Testis (tissue), 2 donors: ENCODE measurements at regions not wholly inside any gene's neighbourhood (a gene's known extent, or its start where the extent isn't known, plus 50 kb on each side); places are given as distances from the start of the nearest gene placed in this dataset.
"Not testable (repeated sequence)": the region's sequence is repeated elsewhere in the genome, so short reads cannot be mapped to it uniquely, and the experiment has no call there.

Experiments used
- DNase-seq: peaks from one replicate; pipeline ENCODE4 v3.0.0-alpha.2; 2019
- H3K27ac ChIP-seq, 2 donors: fragments of 200-600 bp; sonication (generic); one replicate each; pipeline ENCODE4 v1.5.1; 2019
- H3K27me3 ChIP-seq: fragments of 200-600 bp; sonication (generic); one replicate; pipeline ENCODE4 v1.5.1; 2019
- H3K36me3 ChIP-seq: fragments of 200-600 bp; sonication (generic); one replicate; pipeline ENCODE4 v1.5.1; 2017; ENCODE audit warnings: low read depth; ENCODE audit errors: missing control alignments
- H3K4me1 ChIP-seq: fragments of 200-600 bp; sonication (generic); one replicate; pipeline ENCODE4 v1.5.1; 2019
- H3K4me3 ChIP-seq, 2 donors: fragments of 200-600 bp; sonication (generic); one replicate each; pipeline ENCODE4 v1.5.1; 2017 to 2019
- H3K9me3 ChIP-seq: fragments of 200-600 bp; sonication (generic); one replicate; pipeline ENCODE4 v1.5.1; 2017
- POLR2A ChIP-seq: fragments of 450-650 bp; IDR thresholded peaks from one replicate; pipeline ENCODE4 v1.6.1; 2017; ENCODE audit warnings: antibody characterized with exemption, mild to moderate bottlenecking, moderate library complexity
- WGBS, 2 donors: methylation state at CpG; one replicate each; pipeline ENCODE4 v1.1.5; 2018; 5-methylcytosine and 5-hydroxymethylcytosine counted together
- intact Hi-C: fragments of 100-400 bp; cut with DNase I; formaldehyde crosslinking; loops from one replicate; pipeline ENCODE4 v1.15.1; 2023; ENCODE audit warnings: low total_unique reads
- TF ChIP-seq, protein P1 (sequence below), 3 experiments: fragments of 450-650 bp in 2 of 3; fragments of 200-600 bp in 1 of 3; sonication (generic) in 1 of 3; IDR thresholded peaks; one replicate each; pipeline ENCODE4 v1.5.1; 2016 to 2019; ENCODE audit warnings: antibody characterized with exemption in 3 of 3, mild to moderate bottlenecking in 2 of 3, moderate library complexity in 1 of 3

DNA sequence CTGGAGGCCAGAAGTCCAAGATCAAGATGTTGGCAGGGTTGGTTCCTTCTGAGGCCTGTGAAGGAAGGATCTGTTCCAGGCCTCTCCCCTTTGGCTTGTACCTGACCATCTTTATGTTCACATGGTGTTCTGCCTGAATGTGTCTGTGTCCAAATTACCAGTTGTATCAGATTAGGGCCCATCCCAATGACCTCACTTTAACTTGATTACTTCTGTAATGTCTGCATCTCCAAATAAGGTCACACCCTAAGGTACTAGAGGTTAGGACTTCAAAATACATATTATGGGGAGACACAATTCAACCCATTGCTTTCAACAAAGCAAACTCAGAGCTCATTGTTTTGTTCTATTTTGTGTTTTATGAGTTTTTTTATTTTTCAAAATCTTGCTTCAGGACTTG, 75.7 kb downstream of the TNFAIP3 start:
- no peak for DNase-seq
- Histone ChIP-seq H3K9me3 (no peaks in the 10 kb centered on the region), H3K4me3 (no peak overlapping the region), H3K27me3 (no peaks in the 10 kb centered on the region), H3K36me3 (no peaks in the 10 kb centered on the region), H3K27ac (no peak overlapping the region), H3K4me1 (no peaks in the 10 kb centered on the region)
- intact Hi-C loops: no loop called here
- TF ChIP-seq, protein P1, sequence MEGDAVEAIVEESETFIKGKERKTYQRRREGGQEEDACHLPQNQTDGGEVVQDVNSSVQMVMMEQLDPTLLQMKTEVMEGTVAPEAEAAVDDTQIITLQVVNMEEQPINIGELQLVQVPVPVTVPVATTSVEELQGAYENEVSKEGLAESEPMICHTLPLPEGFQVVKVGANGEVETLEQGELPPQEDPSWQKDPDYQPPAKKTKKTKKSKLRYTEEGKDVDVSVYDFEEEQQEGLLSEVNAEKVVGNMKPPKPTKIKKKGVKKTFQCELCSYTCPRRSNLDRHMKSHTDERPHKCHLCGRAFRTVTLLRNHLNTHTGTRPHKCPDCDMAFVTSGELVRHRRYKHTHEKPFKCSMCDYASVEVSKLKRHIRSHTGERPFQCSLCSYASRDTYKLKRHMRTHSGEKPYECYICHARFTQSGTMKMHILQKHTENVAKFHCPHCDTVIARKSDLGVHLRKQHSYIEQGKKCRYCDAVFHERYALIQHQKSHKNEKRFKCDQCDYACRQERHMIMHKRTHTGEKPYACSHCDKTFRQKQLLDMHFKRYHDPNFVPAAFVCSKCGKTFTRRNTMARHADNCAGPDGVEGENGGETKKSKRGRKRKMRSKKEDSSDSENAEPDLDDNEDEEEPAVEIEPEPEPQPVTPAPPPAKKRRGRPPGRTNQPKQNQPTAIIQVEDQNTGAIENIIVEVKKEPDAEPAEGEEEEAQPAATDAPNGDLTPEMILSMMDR (IDR thresholded peaks at IDR 0.05): no peak
- TF ChIP-seq POLR2A: no peak

DNA sequence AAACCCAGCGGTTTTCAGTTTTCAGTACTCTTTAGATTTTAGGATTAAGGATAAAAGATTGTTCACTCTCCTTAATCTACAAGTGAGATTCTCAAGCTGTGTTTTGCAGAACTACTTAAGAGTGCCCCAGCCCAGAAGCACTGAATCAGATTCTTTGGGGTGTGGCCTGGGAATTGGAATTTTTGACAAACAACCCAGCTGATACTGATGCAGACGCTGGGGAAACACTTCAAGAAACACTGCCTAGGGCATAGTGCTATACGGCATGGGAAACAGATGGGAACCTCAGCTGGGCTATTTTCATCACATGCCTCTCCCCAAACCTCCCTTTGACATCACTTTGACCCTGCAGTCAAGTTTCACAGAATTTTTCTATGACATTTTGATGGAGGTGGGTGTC, 77.3 kb downstream of the TNFAIP3 start:
- H3K36me3 ChIP-seq, H3K4me1 ChIP-seq, intact Hi-C loops, H3K4me3 ChIP-seq, DNase-seq, H3K9me3 ChIP-seq, H3K27me3 ChIP-seq, H3K27ac ChIP-seq: not testable (repeated sequence)
- WGBS, 2 donors: 59 to 63% methylated on average over 3 of the region's 3 CpGs

DNA sequence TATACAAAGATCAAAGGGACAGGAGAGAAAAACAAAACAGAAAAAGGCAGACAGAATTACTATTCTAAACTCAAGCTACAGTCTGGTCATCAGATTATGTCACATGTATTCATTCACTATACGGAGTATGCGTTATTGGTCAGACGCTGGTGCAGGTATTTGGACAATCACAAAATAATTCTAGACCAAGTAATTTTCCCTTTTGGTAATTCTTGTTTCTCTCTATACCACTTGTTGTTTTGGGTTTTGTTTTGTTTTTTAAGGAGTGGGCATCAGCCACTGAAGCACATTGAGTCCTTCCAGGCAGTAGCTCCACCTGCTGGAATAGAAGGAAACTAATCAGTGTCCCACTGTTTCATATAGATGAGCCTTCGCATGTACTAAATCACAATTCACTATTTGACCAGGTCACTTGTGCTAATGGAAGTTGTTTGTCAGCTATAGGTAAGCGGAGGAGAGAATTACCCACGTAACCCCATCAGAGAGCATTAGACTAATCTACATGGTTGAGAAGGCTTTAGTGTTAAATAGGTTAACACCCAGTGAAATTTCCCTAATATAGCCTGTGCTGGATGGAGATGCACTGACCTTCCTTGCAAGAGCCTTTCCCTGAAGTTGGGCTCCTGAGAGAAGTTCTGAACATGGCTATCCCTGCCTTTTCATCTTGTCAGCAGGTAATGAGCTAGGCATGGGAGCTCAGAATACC, 77.9 kb downstream of the TNFAIP3 start:
- Histone ChIP-seq H3K27me3 (no peaks in the 10 kb centered on the region), H3K4me3 (no peak overlapping the region), H3K4me1 (no peaks in the 10 kb centered on the region), H3K27ac (no peak overlapping the region), H3K36me3 (no peaks in the 10 kb centered on the region), H3K9me3 (no peaks in the 10 kb centered on the region)
- no peak for DNase-seq
- 71 to 72% methylated on average over 6 of the region's 6 CpGs for WGBS, 2 donors
- intact Hi-C loops: no loop called here
- TF ChIP-seq, protein P1 (IDR thresholded peaks at IDR 0.05): peak; percentile 66 to 69 (median 68)
- no peak for TF ChIP-seq POLR2A

DNA sequence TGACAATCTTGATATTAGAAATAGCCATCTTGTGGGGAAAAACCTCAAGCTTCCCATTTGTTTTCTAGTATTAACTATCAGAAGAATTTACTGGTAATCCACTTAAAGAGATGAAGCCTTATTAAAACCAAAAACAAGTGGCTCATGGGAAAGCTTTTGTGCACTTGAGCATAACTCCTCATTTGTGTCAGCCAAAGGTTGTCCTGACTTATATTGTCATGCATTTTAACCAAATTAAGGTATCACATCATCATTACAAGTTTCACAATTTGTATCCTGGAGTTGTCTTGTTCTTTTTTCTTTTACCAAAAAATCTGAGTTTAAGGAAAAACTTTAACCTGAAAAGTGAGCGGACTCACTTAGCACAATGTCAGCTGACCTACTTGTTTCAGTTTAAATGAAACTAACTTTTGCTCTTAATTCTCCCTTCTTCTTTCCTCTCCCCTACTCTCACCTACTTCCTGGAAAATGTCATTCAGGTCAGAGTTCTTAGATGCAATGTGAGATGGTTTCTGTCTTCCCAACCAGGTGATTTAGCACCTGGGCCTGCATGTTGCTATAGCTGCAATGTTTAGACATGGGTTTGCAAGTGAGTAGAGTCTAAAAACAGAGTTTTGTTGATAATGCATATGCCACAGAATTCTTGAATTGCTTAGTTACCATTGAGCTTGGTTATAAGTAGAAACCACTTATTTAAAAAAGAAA, 82.8 kb downstream of the TNFAIP3 start:
- TF ChIP-seq, protein P1 (IDR thresholded peaks at IDR 0.05): no peak
- TF ChIP-seq POLR2A: no peak
- DNase-seq: no peak
- intact Hi-C loops: no loop called here
- no peaks in the 10 kb centered on the region for H3K27me3 ChIP-seq
- 95 to 100% methylated on average over 1 of the region's 1 CpG for WGBS, 2 donors
- H3K4me3 ChIP-seq: no peak overlapping the region
- H3K4me1 ChIP-seq: no peaks in the 10 kb centered on the region
- H3K27ac ChIP-seq: no peak overlapping the region
- H3K36me3 ChIP-seq: no peaks in the 10 kb centered on the region
- no peaks in the 10 kb centered on the region for H3K9me3 ChIP-seq

DNA sequence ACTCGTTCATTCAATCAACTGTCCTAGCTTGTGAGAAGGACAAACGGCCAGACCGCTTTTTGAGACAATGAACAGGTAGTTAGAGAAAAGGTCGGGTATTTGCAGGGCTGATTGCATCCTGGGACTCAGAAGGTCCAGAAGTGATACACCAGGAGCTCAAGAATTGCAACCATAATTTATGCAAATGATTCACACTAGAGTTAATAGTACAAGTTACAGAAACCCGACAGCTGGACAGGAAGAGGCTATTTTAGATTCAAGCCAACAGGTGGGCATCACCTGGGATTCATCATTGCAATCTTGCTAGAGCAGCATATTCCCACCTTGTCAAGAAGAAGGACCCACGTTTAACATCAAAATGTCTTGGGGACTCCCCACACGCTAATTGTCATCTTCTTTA, 83.5 kb downstream of the TNFAIP3 start:
- H3K27ac ChIP-seq: no peak overlapping the region
- H3K27me3 ChIP-seq: no peaks in the 10 kb centered on the region
- no peak for DNase-seq
- 91 to 94% methylated on average over 7 of the region's 7 CpGs for WGBS, 2 donors
- H3K9me3 ChIP-seq: no peaks in the 10 kb centered on the region
- TF ChIP-seq POLR2A: no peak
- TF ChIP-seq, protein P1 (IDR thresholded peaks at IDR 0.05): no peak
- H3K36me3 ChIP-seq: no peaks in the 10 kb centered on the region
- H3K4me3 ChIP-seq: no peak overlapping the region
- H3K4me1 ChIP-seq: no peaks in the 10 kb centered on the region
- intact Hi-C loops: no loop called here
